IMR-90 (cell line): ENCODE measurements at regions not wholly inside any gene's neighbourhood (a gene's known extent, or its start where the extent isn't known, plus 50 kb on each side); places are given as distances from the start of the nearest gene placed in this dataset.

Experiments
- CEBPB ChIP-seq: IDR thresholded peaks from 2 replicates; pipeline ENCODE4 v1.6.1; 2012; ENCODE audit warnings: low read depth, low read length, improper control_type of control experiment
- CHD1 ChIP-seq: IDR thresholded peaks from 2 replicates; pipeline ENCODE4 v1.6.1; 2012; ENCODE audit warnings: low read depth, low read length, improper control_type of control experiment
- CTCF ChIP-seq: conservative IDR thresholded peaks from 2 replicates; pipeline ENCODE4 v1.5.1; 2012; ENCODE audit warnings: mild to moderate bottlenecking, low read depth, low read length, improper control_type of control experiment
- FOS ChIP-seq: fragments of 150-350 bp; IDR thresholded peaks from 2 replicates; pipeline ENCODE4 v1.6.1; 2016; ENCODE audit warnings: low read depth, low read length
- MXI1 ChIP-seq: IDR thresholded peaks from 2 replicates; pipeline ENCODE4 v1.6.1; 2012; ENCODE audit warnings: low read depth, mild to moderate bottlenecking, low read length, moderate library complexity, borderline replicate concordance
- POLR2A ChIP-seq: IDR thresholded peaks from 2 replicates; pipeline ENCODE4 v1.6.1; 2012; ENCODE audit warnings: mild to moderate bottlenecking, low read depth, low read length
- RAD21 ChIP-seq: IDR thresholded peaks from 2 replicates; pipeline ENCODE4 v1.6.1; 2012; ENCODE audit warnings: low read length, improper control_type of control experiment
- SMC3 ChIP-seq: fragments of 150-350 bp; IDR thresholded peaks from 2 replicates; pipeline ENCODE4 v1.6.1; 2016; ENCODE audit warnings: low read depth, mild to moderate bottlenecking, antibody characterized with exemption, low read length, moderate library complexity

GRCh38 chr4:23972805-23973204, 83.0 kb upstream of the PPARGC1A start:
- no peak for TF ChIP-seq POLR2A
- TF ChIP-seq CEBPB = no peak
- TF ChIP-seq CTCF = no peak
- TF ChIP-seq CHD1 = no peak
- TF ChIP-seq SMC3 = no peak
- TF ChIP-seq RAD21 = no peak
- no peak for TF ChIP-seq MXI1
- TF ChIP-seq FOS = no peak
